PC-3 (cell line): ENCODE measurements at regions not wholly inside any gene's neighbourhood (a gene's known extent, or its start where the extent isn't known, plus 50 kb on each side); places are given as distances from the start of the nearest gene placed in this dataset.

Experiments
- EZH2 ChIP-seq: fragments of 300-600 bp; sonication (generic); IDR thresholded peaks from one replicate; pipeline ENCODE4 v1.6.1; 2017; ENCODE audit warnings: antibody characterized with exemption, mild to moderate bottlenecking, low read length; ENCODE audit not compliant: unreplicated experiment
- EZH2phosphoT487 ChIP-seq: fragments of 300-600 bp; sonication (generic); IDR thresholded peaks from 2 replicates; pipeline ENCODE4 v1.6.1; 2018; ENCODE audit warnings: mild to moderate bottlenecking, antibody characterized with exemption, low read length, borderline replicate concordance
- TF ChIP-seq, protein P1 (sequence below): fragments of 300-600 bp; sonication (generic); conservative IDR thresholded peaks from 2 replicates; pipeline ENCODE4 v1.5.1; 2017; ENCODE audit warnings: antibody characterized with exemption, low read depth, mild to moderate bottlenecking, low read length

DNA sequence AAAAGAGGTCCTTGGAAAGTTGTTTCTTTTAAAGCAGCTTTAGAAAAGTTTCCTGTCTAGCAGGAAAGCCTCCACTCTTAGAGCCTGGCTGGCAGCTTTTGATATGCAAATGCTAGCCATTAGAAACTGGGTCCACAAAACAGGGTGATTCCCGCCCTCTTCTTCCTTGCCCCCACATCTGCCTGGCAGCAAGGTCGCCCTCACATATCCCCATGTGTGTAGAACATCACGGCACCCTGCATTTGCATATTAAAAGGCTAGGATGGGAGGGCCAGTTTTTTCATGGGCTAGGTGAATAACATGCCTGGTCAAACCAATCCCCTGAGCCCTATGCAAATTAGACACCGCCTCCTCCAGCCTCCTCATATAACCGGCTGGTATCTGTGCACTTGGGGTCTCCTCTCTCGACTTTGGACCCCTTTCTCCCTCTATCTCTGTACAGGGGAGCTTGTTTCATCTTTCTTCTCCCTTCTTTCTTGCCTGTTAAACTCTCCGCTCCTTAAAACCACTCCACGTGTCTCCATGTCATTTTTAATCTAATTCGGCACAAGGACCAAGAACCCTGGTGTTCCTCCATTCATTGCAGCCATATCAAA is 426.8 kb upstream of the CTNND2 start:
- TF ChIP-seq, protein P1, sequence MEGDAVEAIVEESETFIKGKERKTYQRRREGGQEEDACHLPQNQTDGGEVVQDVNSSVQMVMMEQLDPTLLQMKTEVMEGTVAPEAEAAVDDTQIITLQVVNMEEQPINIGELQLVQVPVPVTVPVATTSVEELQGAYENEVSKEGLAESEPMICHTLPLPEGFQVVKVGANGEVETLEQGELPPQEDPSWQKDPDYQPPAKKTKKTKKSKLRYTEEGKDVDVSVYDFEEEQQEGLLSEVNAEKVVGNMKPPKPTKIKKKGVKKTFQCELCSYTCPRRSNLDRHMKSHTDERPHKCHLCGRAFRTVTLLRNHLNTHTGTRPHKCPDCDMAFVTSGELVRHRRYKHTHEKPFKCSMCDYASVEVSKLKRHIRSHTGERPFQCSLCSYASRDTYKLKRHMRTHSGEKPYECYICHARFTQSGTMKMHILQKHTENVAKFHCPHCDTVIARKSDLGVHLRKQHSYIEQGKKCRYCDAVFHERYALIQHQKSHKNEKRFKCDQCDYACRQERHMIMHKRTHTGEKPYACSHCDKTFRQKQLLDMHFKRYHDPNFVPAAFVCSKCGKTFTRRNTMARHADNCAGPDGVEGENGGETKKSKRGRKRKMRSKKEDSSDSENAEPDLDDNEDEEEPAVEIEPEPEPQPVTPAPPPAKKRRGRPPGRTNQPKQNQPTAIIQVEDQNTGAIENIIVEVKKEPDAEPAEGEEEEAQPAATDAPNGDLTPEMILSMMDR: no peak
- TF ChIP-seq EZH2: no peak
- no peak for TF ChIP-seq EZH2phosphoT487
